ENCODE measurements at regions not wholly inside any gene's neighbourhood (a gene's known extent, or its start where the extent isn't known, plus 50 kb on each side); places are given as distances from the start of the nearest gene placed in this dataset.

DNA sequence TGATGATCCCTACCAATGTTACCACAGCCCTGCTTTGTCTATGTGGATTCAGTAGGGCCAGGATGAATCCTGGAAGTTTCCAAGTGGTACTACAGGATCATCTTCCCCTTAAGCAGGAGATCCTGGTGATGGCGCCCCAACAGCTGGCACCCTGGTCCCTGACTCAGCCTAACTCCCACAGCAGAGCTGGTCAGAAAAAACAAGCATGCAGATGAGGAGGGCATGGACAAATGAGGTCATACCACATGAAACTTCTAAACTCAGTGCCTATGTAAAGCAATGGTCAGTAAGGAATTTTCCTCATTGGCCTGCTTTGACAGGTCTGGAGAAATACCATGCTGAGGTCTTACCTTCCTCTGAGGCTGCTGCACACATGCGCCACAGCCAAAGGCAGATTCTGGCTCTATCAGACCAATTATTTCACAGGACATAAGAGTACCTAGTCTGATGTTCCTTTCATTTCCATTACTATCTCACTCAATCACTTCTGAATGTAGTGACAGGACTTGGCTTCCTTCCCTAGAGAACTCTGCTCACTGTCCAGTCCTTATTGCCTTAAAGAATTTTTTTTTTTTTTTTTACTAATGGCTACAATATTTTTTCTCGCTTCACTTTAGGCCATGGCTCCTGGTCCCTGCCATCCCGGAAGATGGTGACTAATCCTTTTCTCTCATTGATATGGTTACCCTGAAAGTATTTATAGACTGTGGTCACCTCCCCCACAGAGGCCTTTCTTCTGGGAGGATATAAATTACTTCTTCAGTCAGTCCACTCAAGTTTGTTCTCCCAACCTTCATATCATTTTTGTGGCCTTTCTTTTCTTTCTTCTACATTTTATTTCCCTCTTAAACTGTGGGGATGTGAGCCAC, 525.2 kb upstream of the PSMD7 start:
- Histone ChIP-seq H3K27ac (ENCODE audit: low read depth, low read length) (peak overlapping the region; percentile 77), H2AFZ (ENCODE audit: low read length) (peak overlapping the region; percentile 36), H3K9me3 (ENCODE audit: low read depth, low read length) (no peaks in the 10 kb centered on the region), H3K4me2 (ENCODE audit: insufficient read depth, low read length) (peak overlapping the region; percentile 59), H3K4me1 (ENCODE audit: insufficient read depth, low read length) (peaks cover 22% of the 10 kb centered on the region), H4K20me1 (ENCODE audit: insufficient read depth, low read length) (no peaks in the 10 kb centered on the region), H3K79me2 (ENCODE audit: insufficient read depth, low read length) (no peaks in the 10 kb centered on the region), H3K36me3 (ENCODE audit: insufficient read depth, low read length) (no peaks in the 10 kb centered on the region), H3K27me3 (ENCODE audit: insufficient read depth, low read length) (no peaks in the 10 kb centered on the region), H3K4me3 (ENCODE audit: insufficient read depth, low read length) (no peak overlapping the region)
- no peak for TF ChIP-seq CTCF (IDR thresholded peaks at IDR 0.05; ENCODE audit: extremely low read depth, low read depth, low read length)
- no peak for DNase-seq (ENCODE audit: insufficient read length, low spot score, missing footprints)

DNA sequence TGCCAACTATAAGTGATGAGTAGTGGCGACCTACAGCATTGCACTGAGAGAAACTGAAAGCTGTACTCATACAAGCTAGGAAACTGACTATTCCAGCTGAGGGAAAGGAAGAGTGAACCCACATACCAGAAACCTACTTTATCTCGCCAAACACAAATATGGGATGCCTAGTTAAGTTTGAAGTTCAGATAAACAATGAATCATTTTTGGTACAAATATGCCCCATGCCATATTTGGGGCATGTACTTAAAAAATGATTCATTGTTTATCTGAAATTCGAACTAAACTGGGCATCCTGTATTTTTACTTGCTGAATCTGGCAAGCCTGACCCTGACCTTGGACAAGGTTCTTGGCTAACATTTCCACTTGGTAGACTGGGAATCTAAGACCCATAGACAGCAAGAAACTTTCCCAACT, 527.8 kb upstream of the PSMD7 start:
- TF ChIP-seq CTCF (IDR thresholded peaks at IDR 0.05; ENCODE audit: extremely low read depth, low read depth, low read length): peak; percentile 8
- H4K20me1 ChIP-seq (ENCODE audit: insufficient read depth, low read length): no peaks in the 10 kb centered on the region
- no peaks in the 10 kb centered on the region for H3K79me2 ChIP-seq (ENCODE audit: insufficient read depth, low read length)
- no peaks in the 10 kb centered on the region for H3K9me3 ChIP-seq (ENCODE audit: low read depth, low read length)
- peak; percentile 69 for DNase-seq (ENCODE audit: insufficient read length, low spot score, missing footprints)
- H3K27me3 ChIP-seq (ENCODE audit: insufficient read depth, low read length): no peaks in the 10 kb centered on the region
- no peak overlapping the region for H2AFZ ChIP-seq (ENCODE audit: low read length)
- peaks cover 22% of the 10 kb centered on the region for H3K4me1 ChIP-seq (ENCODE audit: insufficient read depth, low read length)
- H3K27ac ChIP-seq (ENCODE audit: low read depth, low read length): no peak overlapping the region
- no peak overlapping the region for H3K4me3 ChIP-seq (ENCODE audit: insufficient read depth, low read length)
- H3K4me2 ChIP-seq (ENCODE audit: insufficient read depth, low read length): peak overlapping the region; percentile 38
- no peaks in the 10 kb centered on the region for H3K36me3 ChIP-seq (ENCODE audit: insufficient read depth, low read length)

DNA sequence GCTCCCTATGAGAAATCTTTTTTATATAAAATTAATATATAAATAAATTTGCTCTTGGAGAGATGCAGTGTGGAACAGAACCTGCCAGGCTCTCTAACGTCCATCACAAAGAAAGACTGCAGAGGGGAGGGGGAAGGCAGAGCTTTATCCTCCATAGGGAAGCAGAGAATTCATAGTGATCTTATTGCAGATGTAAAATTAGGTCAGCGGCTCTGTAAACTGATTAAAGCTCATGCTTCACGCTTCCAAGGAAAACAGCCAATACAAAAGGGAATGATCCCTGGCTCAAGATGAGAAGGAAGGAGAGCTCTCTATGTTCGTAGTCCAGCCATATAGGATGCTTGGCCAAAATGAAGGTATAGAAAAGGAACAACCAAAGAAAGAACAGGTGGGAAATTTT, 532.3 kb upstream of the PSMD7 start:
- no peaks in the 10 kb centered on the region for H3K9me3 ChIP-seq (ENCODE audit: low read depth, low read length)
- no peaks in the 10 kb centered on the region for H3K27me3 ChIP-seq (ENCODE audit: insufficient read depth, low read length)
- no peak overlapping the region for H3K4me3 ChIP-seq (ENCODE audit: insufficient read depth, low read length)
- H4K20me1 ChIP-seq (ENCODE audit: insufficient read depth, low read length): no peaks in the 10 kb centered on the region
- no peak for DNase-seq (ENCODE audit: insufficient read length, low spot score, missing footprints)
- TF ChIP-seq CTCF (IDR thresholded peaks at IDR 0.05; ENCODE audit: extremely low read depth, low read depth, low read length): no peak
- H3K4me1 ChIP-seq (ENCODE audit: insufficient read depth, low read length): peaks cover 7% of the 10 kb centered on the region
- H3K4me2 ChIP-seq (ENCODE audit: insufficient read depth, low read length): no peak overlapping the region
- H3K36me3 ChIP-seq (ENCODE audit: insufficient read depth, low read length): no peaks in the 10 kb centered on the region
- no peaks in the 10 kb centered on the region for H3K79me2 ChIP-seq (ENCODE audit: insufficient read depth, low read length)
- no peak overlapping the region for H3K27ac ChIP-seq (ENCODE audit: low read depth, low read length)
- H2AFZ ChIP-seq (ENCODE audit: low read length): no peak overlapping the region

DNA sequence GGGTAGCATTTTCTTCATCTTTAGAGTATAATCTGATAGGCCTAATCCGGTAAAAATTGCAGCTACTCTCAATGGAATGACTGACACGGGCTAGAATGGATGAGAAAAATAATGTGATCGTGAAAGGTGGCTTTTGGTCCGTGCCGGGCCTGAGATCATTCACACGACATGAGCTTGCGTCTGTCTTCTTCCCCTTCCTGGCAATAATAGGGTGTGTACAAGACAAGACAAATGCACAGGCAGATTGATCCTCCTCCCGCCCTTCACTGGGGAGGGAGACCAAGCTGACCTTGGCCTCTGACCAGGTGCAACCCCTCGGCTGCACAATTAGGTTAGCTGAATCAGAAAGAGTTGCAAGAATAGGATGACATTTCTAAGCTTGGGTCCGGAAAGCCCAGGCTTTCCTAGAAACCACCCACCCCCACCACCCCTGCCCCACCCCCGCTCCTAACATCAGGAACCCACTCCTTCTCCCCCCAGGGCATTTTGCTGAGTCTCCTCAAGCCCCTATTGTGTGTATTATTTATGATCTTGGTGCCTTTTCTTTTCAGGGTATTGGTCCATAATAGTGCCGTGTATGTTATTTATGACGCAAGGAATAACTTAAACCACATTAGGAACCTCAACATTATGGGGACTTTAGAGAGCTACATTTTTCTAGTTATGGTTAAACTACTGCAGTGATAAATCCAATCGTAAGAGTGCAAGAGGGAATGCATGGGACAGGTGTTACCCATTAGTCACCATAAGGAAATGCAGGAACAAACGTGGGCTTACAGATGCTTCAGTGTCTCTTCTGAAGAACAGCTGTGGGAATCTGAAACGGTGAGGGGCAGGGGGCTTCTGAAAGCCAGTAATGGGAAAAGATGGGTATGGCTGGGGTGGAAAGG, 540.1 kb upstream of the PSMD7 start:
- H3K79me2 ChIP-seq (ENCODE audit: insufficient read depth, low read length): no peaks in the 10 kb centered on the region
- no peak for TF ChIP-seq CTCF (IDR thresholded peaks at IDR 0.05; ENCODE audit: extremely low read depth, low read depth, low read length)
- H3K36me3 ChIP-seq (ENCODE audit: insufficient read depth, low read length): no peaks in the 10 kb centered on the region
- no peaks in the 10 kb centered on the region for H3K9me3 ChIP-seq (ENCODE audit: low read depth, low read length)
- H3K4me2 ChIP-seq (ENCODE audit: insufficient read depth, low read length): no peak overlapping the region
- no peak for DNase-seq (ENCODE audit: insufficient read length, low spot score, missing footprints)
- no peaks in the 10 kb centered on the region for H4K20me1 ChIP-seq (ENCODE audit: insufficient read depth, low read length)
- H3K4me1 ChIP-seq (ENCODE audit: insufficient read depth, low read length): no peaks in the 10 kb centered on the region
- no peaks in the 10 kb centered on the region for H3K27me3 ChIP-seq (ENCODE audit: insufficient read depth, low read length)
- H3K27ac ChIP-seq (ENCODE audit: low read depth, low read length): no peak overlapping the region
- H3K4me3 ChIP-seq (ENCODE audit: insufficient read depth, low read length): no peak overlapping the region
- no peak overlapping the region for H2AFZ ChIP-seq (ENCODE audit: low read length)
